ENCODE measurements at regions not wholly inside any gene's neighbourhood (a gene's known extent, or its start where the extent isn't known, plus 50 kb on each side); places are given as distances from the start of the nearest gene placed in this dataset.

DNA sequence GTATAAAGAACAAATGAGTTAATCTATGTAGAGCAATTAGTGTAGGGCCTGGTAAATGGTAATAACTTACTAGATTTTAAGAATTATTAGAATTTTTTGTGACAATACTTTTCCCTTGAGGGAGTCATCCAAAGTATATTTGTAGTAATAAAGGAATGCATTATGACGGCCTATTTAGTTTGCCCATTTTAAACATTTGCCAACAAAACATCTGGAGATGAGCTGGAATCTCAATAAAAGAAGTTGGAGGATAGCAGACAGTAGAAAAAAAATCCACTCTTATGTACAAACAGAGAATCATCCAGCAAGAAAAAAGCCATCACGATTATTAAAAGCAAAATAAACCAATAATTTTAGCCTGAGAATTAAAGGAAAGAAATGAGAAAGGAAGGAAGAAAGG is 567.3 kb upstream of the ADAMTS5 start:
- H3K9me1 ChIP-seq (ENCODE audit: control insufficient read depth, insufficient read depth, low read length) = no peaks in the 10 kb centered on the region
- H3K4me2 ChIP-seq (ENCODE audit: insufficient read depth, low read length) = no peak overlapping the region
- no TSS peak for BruUV-seq (replicated peaks)
- H3K27ac ChIP-seq (ENCODE audit: extremely low read depth, low read depth, low read length) = no peak overlapping the region
- TF ChIP-seq GTF3C2 (IDR thresholded peaks at IDR 0.05; ENCODE audit: borderline replicate concordance, extremely low read depth, insufficient read length) (no peak), ZBTB1 (CRISPR knock-in tag; IDR thresholded peaks at IDR 0.05; ENCODE audit: borderline replicate concordance, low read depth) (no peak), BACH1 (tag; IDR thresholded peaks at IDR 0.05) (no peak), ATF7 (IDR thresholded peaks at IDR 0.05) (no peak), NONO (IDR thresholded peaks at IDR 0.05; ENCODE audit: low read depth in 2 of 2, low read length in 1 of 2) (no peak), ZBTB33 (CRISPR knock-in tag; IDR thresholded peaks at IDR 0.05) (no peak), EGR1 (conservative IDR thresholded peaks at IDR 0.05) (no peak), KLF13 (tag; IDR thresholded peaks at IDR 0.05; ENCODE audit: borderline replicate concordance, low read depth) (no peak), SIN3A (IDR thresholded peaks at IDR 0.05; ENCODE audit: borderline replicate concordance in 2 of 2, control insufficient read depth in 1 of 2, low read depth in 2 of 2, low read length in 2 of 2) (no peak), PHF21A (IDR thresholded peaks at IDR 0.05; ENCODE audit: borderline replicate concordance, low read depth) (no peak)
- TF ChIP-seq, protein P1, sequence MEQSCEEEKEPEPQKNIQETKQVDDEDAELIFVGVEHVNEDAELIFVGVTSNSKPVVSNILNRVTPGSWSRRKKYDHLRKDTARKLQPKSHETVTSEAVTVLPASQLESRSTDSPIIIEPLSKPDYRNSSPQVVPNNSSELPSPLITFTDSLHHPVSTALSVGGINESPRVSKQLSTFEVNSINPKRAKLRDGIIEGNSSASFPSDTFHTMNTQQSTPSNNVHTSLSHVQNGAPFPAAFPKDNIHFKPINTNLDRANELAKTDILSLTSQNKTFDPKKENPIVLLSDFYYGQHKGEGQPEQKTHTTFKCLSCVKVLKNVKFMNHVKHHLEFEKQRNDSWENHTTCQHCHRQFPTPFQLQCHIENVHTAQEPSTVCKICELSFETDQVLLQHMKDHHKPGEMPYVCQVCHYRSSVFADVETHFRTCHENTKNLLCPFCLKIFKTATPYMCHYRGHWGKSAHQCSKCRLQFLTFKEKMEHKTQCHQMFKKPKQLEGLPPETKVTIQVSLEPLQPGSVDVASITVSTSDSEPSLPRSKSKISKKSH (CRISPR knock-in tag; IDR thresholded peaks at IDR 0.05) = no peak
- TF ChIP-seq, protein P2, sequence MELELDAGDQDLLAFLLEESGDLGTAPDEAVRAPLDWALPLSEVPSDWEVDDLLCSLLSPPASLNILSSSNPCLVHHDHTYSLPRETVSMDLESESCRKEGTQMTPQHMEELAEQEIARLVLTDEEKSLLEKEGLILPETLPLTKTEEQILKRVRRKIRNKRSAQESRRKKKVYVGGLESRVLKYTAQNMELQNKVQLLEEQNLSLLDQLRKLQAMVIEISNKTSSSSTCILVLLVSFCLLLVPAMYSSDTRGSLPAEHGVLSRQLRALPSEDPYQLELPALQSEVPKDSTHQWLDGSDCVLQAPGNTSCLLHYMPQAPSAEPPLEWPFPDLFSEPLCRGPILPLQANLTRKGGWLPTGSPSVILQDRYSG (tag; conservative IDR thresholded peaks at IDR 0.05; ENCODE audit: low read depth) = no peak
- TF ChIP-seq, protein P3, sequence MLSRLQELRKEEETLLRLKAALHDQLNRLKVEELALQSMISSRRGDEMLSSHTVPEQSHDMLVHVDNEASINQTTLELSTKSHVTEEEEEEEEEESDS (CRISPR knock-in tag; IDR thresholded peaks at IDR 0.05) = no peak
- H3K27me3 ChIP-seq (ENCODE audit: control insufficient read depth in 2 of 2, insufficient read depth in 2 of 2, low read length in 2 of 2) = no peaks in the 10 kb centered on the region
- no peak overlapping the region for H2AFZ ChIP-seq (ENCODE audit: low read depth, low read length)
- H3K4me3 ChIP-seq = no peak overlapping the region
- ATAC-seq = no peak
- ChIA-PET POLR2A (no interaction called here), CTCF (ENCODE audit: low intra/inter-chr PET ratio) (no interaction called here)
- 3% methylated on average over 2 of the region's 2 CpGs for WGBS (ENCODE audit: insufficient coverage, low coverage, missing lambda C conversion rate)
- H3K9me3 ChIP-seq (replicated peaks; ENCODE audit: control insufficient read depth, insufficient read depth, low read depth, low read length) = no peaks in the 10 kb centered on the region; the same call in 1 of the 2 replicates
- H3K79me2 ChIP-seq (ENCODE audit: control insufficient read depth, insufficient read depth, low read length) = no peaks in the 10 kb centered on the region
- intact Hi-C loops (cut with micrococcal nuclease) (no loop called here), in situ Hi-C loops (cut with MboI) (no loop called here)
- H3K36me3 ChIP-seq (ENCODE audit: control insufficient read depth, insufficient read depth, low read length) = no peaks in the 10 kb centered on the region
- no peak overlapping the region for H3K9ac ChIP-seq (ENCODE audit: insufficient read depth in 1 of 2, low read depth in 2 of 2, low read length in 2 of 2)
- no peak for FAIRE-seq
- H3K4me1 ChIP-seq (replicated peaks in 1 of 2; ENCODE audit: control insufficient read depth in 2 of 2, insufficient read depth in 2 of 2, low read length in 2 of 2) = no peaks in the 10 kb centered on the region
- no peak for DNase-seq (ENCODE audit: extremely low read depth in 1 of 4, low spot score in 3 of 4)
- H4K20me1 ChIP-seq (replicated peaks; ENCODE audit: control insufficient read depth, insufficient read depth, low read length) = no peaks in the 10 kb centered on the region
